H1 (cell line): ENCODE measurements at regions not wholly inside any gene's neighbourhood (a gene's known extent, or its start where the extent isn't known, plus 50 kb on each side); places are given as distances from the start of the nearest gene placed in this dataset.

Experiments used
- CTCF ChIA-PET: fragments of 300-600 bp; sonication (Branson Sonifier 250); formaldehyde crosslinking; loops from one replicate; lab custom pipeline; 2021; ENCODE audit not compliant: partially characterized antibody; lab: Charles Lee
- POLR2A ChIA-PET: fragments of 300-600 bp; sonication (Branson Sonifier 250); formaldehyde crosslinking; loops from one replicate; lab custom pipeline; 2021; ENCODE audit warnings: inconsistent platforms; ENCODE audit not compliant: partially characterized antibody; lab: Charles Lee
- DNase-seq, 2 experiments: peaks; one replicate each; pipeline versions ENCODE4 v3.0.0 to v3.0.0-alpha.2; 2010 to 2022; ENCODE audit warnings: low spot score in 2 of 2, low read depth in 1 of 2, mixed read lengths in 1 of 2
- FAIRE-seq: peaks from 2 replicates; lab custom pipeline; 2011; peaks lifted over from hg19 to GRCh38; lab: Jason Lieb, UNC
- H2AFZ ChIP-seq: 2 replicates; pipeline ENCODE4 v1.8.1; 2012; ENCODE audit warnings: low read length, inconsistent platforms
- H2AK5ac ChIP-seq: 2 replicates; pipeline ENCODE4 v1.6.1; 2013; ENCODE audit warnings: low read depth, low read length
- H2BK120ac ChIP-seq: replicated peaks from 2 replicates; pipeline ENCODE3; 2013; ENCODE audit warnings: low read depth, low read length, inconsistent platforms
- H2BK12ac ChIP-seq: 2 replicates; pipeline ENCODE4 v1.6.1; 2013; ENCODE audit warnings: low read depth, low read length
- H2BK15ac ChIP-seq: 2 replicates; pipeline ENCODE4 v1.6.1; 2013; ENCODE audit warnings: low read length
- H2BK20ac ChIP-seq: 2 replicates; pipeline ENCODE4 v1.6.1; 2013; ENCODE audit warnings: low read length
- H2BK5ac ChIP-seq: 2 replicates; pipeline ENCODE4 v1.6.1; 2013; ENCODE audit warnings: low read depth, low read length
- H3K14ac ChIP-seq: 2 replicates; pipeline ENCODE4 v1.6.1; 2013; ENCODE audit warnings: inconsistent platforms; ENCODE audit not compliant: insufficient read length
- H3K18ac ChIP-seq: 2 replicates; pipeline ENCODE4 v1.6.1; 2013; ENCODE audit warnings: low read length; ENCODE audit errors: extremely low read depth
- H3K23ac ChIP-seq: 2 replicates; pipeline ENCODE4 v1.6.1; 2013; ENCODE audit warnings: inconsistent platforms; ENCODE audit not compliant: insufficient read length
- H3K23me2 ChIP-seq: 2 replicates; pipeline ENCODE4 v1.6.1; 2013; ENCODE audit warnings: low read depth, low read length
- H3K27ac ChIP-seq: 2 replicates; pipeline ENCODE4 v1.6.1; 2011; ENCODE audit warnings: low read depth, low read length, inconsistent platforms
- H3K27me3 ChIP-seq, 4 experiments: replicated peaks in 1 of 4; 1 replicate in 1 of 4; 2 replicates in 3 of 4; pipeline versions ENCODE4 v1.6.1 to v1.8.1; 2011 to 2013; ENCODE audit warnings: low read length in 3 of 4, mild to moderate bottlenecking in 3 of 4, inconsistent platforms in 2 of 4, mixed read lengths in 2 of 4, moderate library complexity in 1 of 4; ENCODE audit not compliant: control insufficient read depth in 3 of 4, insufficient read depth in 3 of 4; ENCODE audit errors: extremely low read depth in 1 of 4
- H3K36me3 ChIP-seq, 4 experiments: 2 replicates each; pipeline versions ENCODE4 v1.6.1 to v1.8.1; 2011 to 2013; ENCODE audit warnings: mild to moderate bottlenecking in 4 of 4, low read length in 3 of 4, moderate library complexity in 2 of 4, control low read depth in 1 of 4, inconsistent platforms in 1 of 4; ENCODE audit not compliant: insufficient read depth in 4 of 4, control insufficient read depth in 2 of 4
- H3K4ac ChIP-seq: replicated peaks from 2 replicates; pipeline ENCODE3; 2013; ENCODE audit warnings: low read length, low read depth, mixed read lengths, inconsistent platforms; ENCODE audit not compliant: insufficient read length
- H3K4me1 ChIP-seq, 4 experiments: replicated peaks in 1 of 4; 1 replicate in 1 of 4; 2 replicates in 3 of 4; pipeline versions ENCODE4 v1.6.1 to v1.8.1; 2011 to 2013; ENCODE audit warnings: low read length in 3 of 4, inconsistent platforms in 2 of 4, mixed read lengths in 1 of 4; ENCODE audit not compliant: insufficient read depth in 4 of 4, control insufficient read depth in 3 of 4
- H3K4me2 ChIP-seq, 2 experiments: 2 replicates each; pipeline versions ENCODE4 v1.6.1 to v1.8.1; 2011 to 2013; ENCODE audit warnings: low read depth in 2 of 2, low read length in 2 of 2, control low read depth in 1 of 2, inconsistent platforms in 1 of 2, mild to moderate bottlenecking in 1 of 2; ENCODE audit not compliant: insufficient read depth in 1 of 2
- H3K4me3 ChIP-seq, 4 experiments: fragments of 200-600, 300-600 bp in 1 of 4; sonication (generic), shearing (Covaris generic), sonication (Bioruptor Twin) in 1 of 4; 2 replicates each; pipeline versions ENCODE4 v1.5.1 to v1.8.1; 2011 to 2016; ENCODE audit warnings: low read length in 4 of 4, low read depth in 3 of 4, control low read depth in 2 of 4, inconsistent platforms in 2 of 4, mild to moderate bottlenecking in 2 of 4, mixed read lengths in 1 of 4, moderate library complexity in 1 of 4; ENCODE audit not compliant: insufficient read depth in 2 of 4; ENCODE audit errors: extremely low read depth in 1 of 4
- H3K56ac ChIP-seq: replicated peaks from 2 replicates; pipeline ENCODE3; 2013; ENCODE audit warnings: low read depth, mild to moderate bottlenecking, mixed read lengths, low read length, inconsistent platforms; ENCODE audit not compliant: insufficient read length
- H3K79me1 ChIP-seq: 2 replicates; pipeline ENCODE4 v1.6.1; 2013; ENCODE audit warnings: low read depth, low read length, control low read depth
- H3K79me2 ChIP-seq, 2 experiments: 2 replicates each; pipeline versions ENCODE4 v1.6.1 to v1.8.1; 2012 to 2013; ENCODE audit warnings: low read length in 2 of 2, mild to moderate bottlenecking in 2 of 2, inconsistent platforms in 1 of 2; ENCODE audit not compliant: insufficient read depth in 2 of 2, control insufficient read depth in 1 of 2
- H3K9ac ChIP-seq, 4 experiments: replicated peaks in 1 of 4; 1 replicate in 1 of 4; 2 replicates in 3 of 4; pipeline versions ENCODE4 v1.6.1 to v1.8.1; 2011 to 2013; ENCODE audit warnings: low read depth in 3 of 4, low read length in 3 of 4, control low read depth in 2 of 4, mild to moderate bottlenecking in 2 of 4, moderate library complexity in 2 of 4, inconsistent platforms in 1 of 4; ENCODE audit errors: extremely low read depth in 1 of 4
- H3K9me3 ChIP-seq, 2 experiments: 2 replicates each; pipeline versions ENCODE4 v1.6.1 to v1.8.1; 2012 to 2013; ENCODE audit warnings: mild to moderate bottlenecking in 2 of 2, moderate library complexity in 2 of 2, control low read depth in 1 of 2, inconsistent platforms in 1 of 2, low read depth in 1 of 2, low read length in 1 of 2, mixed read lengths in 1 of 2; ENCODE audit not compliant: insufficient read depth in 2 of 2
- H4K20me1 ChIP-seq, 2 experiments: replicated peaks in 1 of 2; 2 replicates each; pipeline versions ENCODE3 to v1.8.1; 2011 to 2013; ENCODE audit warnings: inconsistent platforms in 2 of 2, low read length in 2 of 2, mild to moderate bottlenecking in 1 of 2; ENCODE audit not compliant: insufficient read depth in 2 of 2, control insufficient read depth in 1 of 2
- H4K5ac ChIP-seq: 2 replicates; pipeline ENCODE4 v1.6.1; 2013; ENCODE audit warnings: low read length, low read depth, mixed read lengths, inconsistent platforms; ENCODE audit not compliant: insufficient read length
- H4K8ac ChIP-seq: 2 replicates; pipeline ENCODE4 v1.8.0; 2013; ENCODE audit warnings: mild to moderate bottlenecking, moderate library complexity, low read length, inconsistent platforms; ENCODE audit not compliant: insufficient read depth; ENCODE audit errors: extremely low read depth
- H4K91ac ChIP-seq: replicated peaks from 2 replicates; pipeline ENCODE3; 2013; ENCODE audit warnings: low read length, mixed read lengths, inconsistent platforms; ENCODE audit not compliant: insufficient read length
- CBX5 ChIP-seq: fragments of 300-800, 300-1000 bp; sonication (generic); IDR thresholded peaks from 2 replicates; pipeline ENCODE4 v1.7.1; 2016; ENCODE audit warnings: antibody characterized with exemption, low read length, low read depth
- CBX8 ChIP-seq: fragments of 300-800, 300-1000 bp; sonication (generic); IDR thresholded peaks from 2 replicates; pipeline ENCODE4 v1.7.1; 2016; ENCODE audit warnings: low read depth, low read length, borderline replicate concordance
- GTF2F1 ChIP-seq: IDR thresholded peaks from 2 replicates; pipeline ENCODE4 v1.6.1; 2012; ENCODE audit warnings: low read depth, low read length, improper control_type of control experiment, borderline replicate concordance
- JUND ChIP-seq: IDR thresholded peaks from 2 replicates; pipeline ENCODE4 v1.6.1; 2011; ENCODE audit warnings: mild to moderate bottlenecking, improper control_type of control experiment, low read length
- KDM4A ChIP-seq: IDR thresholded peaks from one replicate; pipeline ENCODE4 v1.7.1; 2012; ENCODE audit warnings: low read depth, mild to moderate bottlenecking, moderate library complexity, low read length, inconsistent platforms; ENCODE audit not compliant: severe bottlenecking
- NANOG ChIP-seq: IDR thresholded peaks from 2 replicates; pipeline ENCODE4 v1.6.1; 2011; ENCODE audit warnings: low read length, low read depth, mild to moderate bottlenecking, inconsistent platforms; ENCODE audit not compliant: insufficient read depth, poor library complexity, severe bottlenecking
- RNF2 ChIP-seq: fragments of 200-900, 300-1000 bp; sonication (generic); IDR thresholded peaks from 2 replicates; pipeline ENCODE4 v1.7.1; 2016; ENCODE audit warnings: borderline replicate concordance, low read depth, mild to moderate bottlenecking, antibody characterized with exemption, low read length; ENCODE audit not compliant: poor library complexity, severe bottlenecking; ENCODE audit errors: missing control alignments
- SIRT6 ChIP-seq: IDR thresholded peaks from one replicate; pipeline ENCODE4 v1.7.1; 2012; ENCODE audit warnings: low read length, inconsistent platforms
- SP1 ChIP-seq: IDR thresholded peaks from 2 replicates; pipeline ENCODE4 v1.6.1; 2011; ENCODE audit warnings: low read depth, low read length
- SP2 ChIP-seq: IDR thresholded peaks from 2 replicates; pipeline ENCODE4 v1.6.1; 2012; ENCODE audit warnings: mild to moderate bottlenecking, low read length, inconsistent platforms
- TAF1 ChIP-seq: IDR thresholded peaks from 2 replicates; pipeline ENCODE4 v1.6.1; 2011; ENCODE audit warnings: mild to moderate bottlenecking, low read depth, low read length
- YY1 ChIP-seq: IDR thresholded peaks from 2 replicates; pipeline ENCODE4 v1.6.1; 2011; ENCODE audit warnings: low read depth, mild to moderate bottlenecking, low read length
- WGBS, 2 experiments: shearing (Covaris generic) in 1 of 2; methylation state at CpG; one replicate each; pipeline versions ENCODE4 v1.1.6 to v1.1.7; 2013 to 2015; ENCODE audit warnings: low lambda C conversion rate in 2 of 2, mixed read lengths in 2 of 2, inconsistent platforms in 1 of 2, low coverage in 1 of 2, missing lambda C conversion rate in 1 of 2; ENCODE audit not compliant: insufficient replicate concordance in 2 of 2, insufficient coverage in 1 of 2, insufficient read length in 1 of 2; ENCODE audit errors: extremely low coverage in 1 of 2, missing lambda C conversion rate in 1 of 2; 5-methylcytosine and 5-hydroxymethylcytosine counted together
- TF ChIP-seq, protein P1 (sequence below): IDR thresholded peaks from 2 replicates; pipeline ENCODE4 v1.6.1; 2012; ENCODE audit warnings: low read length, inconsistent platforms

DNA sequence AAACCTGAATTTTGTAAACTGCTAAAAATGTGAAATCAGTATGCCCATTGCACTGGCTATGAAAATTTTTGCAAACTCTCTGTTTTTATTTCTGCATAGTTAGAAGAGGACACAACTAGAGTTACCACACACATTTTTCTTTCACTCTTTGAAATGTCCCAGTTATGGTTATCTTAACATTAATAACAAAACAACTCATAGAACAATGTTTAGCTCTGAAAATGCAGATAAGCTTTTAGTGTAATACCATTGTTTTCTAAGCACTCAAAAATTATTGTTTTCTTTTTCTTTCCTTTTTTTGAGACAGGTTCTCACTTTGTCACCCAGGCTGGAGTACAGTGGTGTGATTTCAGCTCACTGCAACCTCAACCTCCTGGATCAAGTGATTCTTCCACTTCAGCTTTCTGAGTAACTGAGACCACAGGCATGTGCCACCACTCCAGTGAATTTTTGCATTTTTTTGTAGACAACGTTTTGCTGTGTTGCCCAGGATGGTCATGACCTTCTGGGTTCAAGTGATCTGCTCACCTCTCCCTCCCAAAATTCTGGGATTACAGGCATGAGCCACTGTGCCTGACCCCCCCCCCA lies 1204.5 kb upstream of the ZEB2 start:
- H4K8ac ChIP-seq: no peak overlapping the region
- no peaks in the 10 kb centered on the region for H4K20me1 ChIP-seq
- no peak overlapping the region for H2BK15ac ChIP-seq
- FAIRE-seq (no peak), DNase-seq (no peak)
- no peaks in the 10 kb centered on the region for H3K79me2 ChIP-seq
- no peak overlapping the region for H3K23ac ChIP-seq
- H2BK20ac ChIP-seq: no peak overlapping the region
- no peak overlapping the region for H3K9ac ChIP-seq
- no peaks in the 10 kb centered on the region for H3K9me3 ChIP-seq
- H4K91ac ChIP-seq: no peak overlapping the region
- no peak overlapping the region for H3K27ac ChIP-seq
- no peak overlapping the region for H2BK12ac ChIP-seq
- WGBS, 2 experiments: 93% methylated on average over 1 of the region's 1 CpG; no CpG with 5 or more reads in 1 of the 2 experiments
- no peaks in the 10 kb centered on the region for H3K23me2 ChIP-seq
- H3K4me1 ChIP-seq: no peaks in the 10 kb centered on the region
- H2BK5ac ChIP-seq: no peak overlapping the region
- no peak overlapping the region for H2AK5ac ChIP-seq
- no peak overlapping the region for H4K5ac ChIP-seq
- no peak overlapping the region for H3K56ac ChIP-seq
- H3K79me1 ChIP-seq: no peaks in the 10 kb centered on the region
- no peak overlapping the region for H3K18ac ChIP-seq
- no peak overlapping the region for H2BK120ac ChIP-seq
- H3K36me3 ChIP-seq: no peaks in the 10 kb centered on the region
- H3K14ac ChIP-seq: no peak overlapping the region
- H2AFZ ChIP-seq: no peak overlapping the region
- no peak overlapping the region for H3K4ac ChIP-seq
- H3K27me3 ChIP-seq: peaks cover 0 to 1% (median 0%) of the 10 kb centered on the region in 4 experiments; a peak in 1 of 7 replicates
- no peak overlapping the region for H3K4me2 ChIP-seq
- ChIA-PET CTCF (interaction anchor here (0.7 kb wide), 1 partner anchor 558 kb away, joined by 4 read pairs; no protein-coding TSS in a partner anchor), POLR2A (no interaction called here)
- no peak overlapping the region for H3K4me3 ChIP-seq
- TF ChIP-seq, protein P1, sequence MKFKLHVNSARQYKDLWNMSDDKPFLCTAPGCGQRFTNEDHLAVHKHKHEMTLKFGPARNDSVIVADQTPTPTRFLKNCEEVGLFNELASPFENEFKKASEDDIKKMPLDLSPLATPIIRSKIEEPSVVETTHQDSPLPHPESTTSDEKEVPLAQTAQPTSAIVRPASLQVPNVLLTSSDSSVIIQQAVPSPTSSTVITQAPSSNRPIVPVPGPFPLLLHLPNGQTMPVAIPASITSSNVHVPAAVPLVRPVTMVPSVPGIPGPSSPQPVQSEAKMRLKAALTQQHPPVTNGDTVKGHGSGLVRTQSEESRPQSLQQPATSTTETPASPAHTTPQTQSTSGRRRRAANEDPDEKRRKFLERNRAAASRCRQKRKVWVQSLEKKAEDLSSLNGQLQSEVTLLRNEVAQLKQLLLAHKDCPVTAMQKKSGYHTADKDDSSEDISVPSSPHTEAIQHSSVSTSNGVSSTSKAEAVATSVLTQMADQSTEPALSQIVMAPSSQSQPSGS: no peak
- TF ChIP-seq KDM4A (no peak), RNF2 (no peak), NANOG (no peak), SIRT6 (no peak), SP2 (no peak), GTF2F1 (no peak), CBX5 (no peak), YY1 (no peak), CBX8 (no peak), JUND (no peak), SP1 (no peak), TAF1 (no peak)
